ENCODE measurements at regions not wholly inside any gene's neighbourhood (a gene's known extent, or its start where the extent isn't known, plus 50 kb on each side); places are given as distances from the start of the nearest gene placed in this dataset.
"Not testable (repeated sequence)": the region's sequence is repeated elsewhere in the genome, so short reads cannot be mapped to it uniquely, and the experiment has no call there.

GRCh38 chr12:131266591-131267467 is 313.1 kb downstream of the ADGRD1 start:
- H3K27me3 ChIP-seq = no peaks in the 10 kb centered on the region
- H2AFZ ChIP-seq (replicated peaks) = no peak overlapping the region
- H3K79me2 ChIP-seq (ENCODE audit: low read depth) = no peaks in the 10 kb centered on the region
- TF ChIP-seq CTCF (IDR thresholded peaks at IDR 0.05) = no peak
- H4K20me1 ChIP-seq (ENCODE audit: low read depth) = no peaks in the 10 kb centered on the region
- H3K27ac Mint-ChIP-seq = no peak overlapping the region
- H3K27ac ChIP-seq = no peak overlapping the region
- H3K4me1 Mint-ChIP-seq = peaks cover 14% of the 10 kb centered on the region
- H3K4me3 ChIP-seq = no peak overlapping the region
- H3K9me3 Mint-ChIP-seq = peaks cover 3% of the 10 kb centered on the region
- H3K9me3 ChIP-seq (ENCODE audit: low read depth) = no peaks in the 10 kb centered on the region
- H3K9ac ChIP-seq = no peak overlapping the region
- H3K4me1 ChIP-seq = no peaks in the 10 kb centered on the region
- no peak overlapping the region for H3K4me2 ChIP-seq
- no peaks in the 10 kb centered on the region for H3K36me3 ChIP-seq
- no peak overlapping the region for H3K4me3 Mint-ChIP-seq
- no peaks in the 10 kb centered on the region for H3K36me3 Mint-ChIP-seq
- no peaks in the 10 kb centered on the region for H3F3A ChIP-seq (ENCODE audit: low read depth)
- DNase-seq (ENCODE audit: low spot score) = no peak
- H3K27me3 Mint-ChIP-seq (ENCODE audit: insufficient read depth, low read depth) = peaks cover 10% of the 10 kb centered on the region

- H3K27ac Mint-ChIP-seq = no peak overlapping the region
- H3K27me3 Mint-ChIP-seq (ENCODE audit: insufficient read depth, low read depth) = peaks cover 8% of the 10 kb centered on the region
Observed at GRCh38 chr12:131267576-131267975, 313.9 kb downstream of the ADGRD1 start.

DNA sequence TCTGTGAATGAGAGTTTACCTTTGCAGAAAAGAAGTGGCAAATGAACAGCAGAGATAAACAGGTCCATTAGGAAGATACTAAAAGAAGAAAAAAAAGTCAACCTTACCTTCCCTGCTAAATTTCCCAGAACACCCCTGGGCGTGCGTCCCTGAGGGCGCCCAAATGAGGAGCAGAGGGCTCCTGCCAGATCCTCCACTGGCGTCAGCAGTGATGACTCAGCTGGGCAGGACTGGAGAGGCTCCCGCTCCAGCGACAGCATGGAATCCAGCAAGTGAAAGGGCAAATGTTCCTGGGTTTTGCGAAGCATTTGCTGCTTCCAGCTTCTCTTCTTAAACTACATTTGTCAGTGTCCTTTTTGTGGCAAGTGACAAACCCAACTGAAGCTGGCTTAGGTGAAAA is 314.4 kb downstream of the ADGRD1 start:
- not testable (repeated sequence) for H3K27me3 ChIP-seq; H4K20me1 ChIP-seq (ENCODE audit: low read depth); DNase-seq (ENCODE audit: low spot score); H3K36me3 ChIP-seq; H3K9ac ChIP-seq; H3F3A ChIP-seq (ENCODE audit: low read depth); H3K4me2 ChIP-seq; H3K9me3 Mint-ChIP-seq; H3K36me3 Mint-ChIP-seq; H3K4me3 Mint-ChIP-seq; H3K79me2 ChIP-seq (ENCODE audit: low read depth); H3K4me3 ChIP-seq; H3K9me3 ChIP-seq (ENCODE audit: low read depth); H3K27ac ChIP-seq; H3K27ac Mint-ChIP-seq; H2AFZ ChIP-seq (replicated peaks); H3K4me1 ChIP-seq; H3K27me3 Mint-ChIP-seq (ENCODE audit: insufficient read depth, low read depth)
- peaks cover 14% of the 10 kb centered on the region for H3K4me1 Mint-ChIP-seq

More at GRCh38 chr12:131267576-131267975, 313.9 kb downstream of the ADGRD1 start:
- no peaks in the 10 kb centered on the region for H4K20me1 ChIP-seq (ENCODE audit: low read depth)
- H3K4me2 ChIP-seq = no peak overlapping the region
- no peaks in the 10 kb centered on the region for H3K79me2 ChIP-seq (ENCODE audit: low read depth)
- Mint-ChIP-seq H3K4me3 (no peak overlapping the region), H3K9me3 (peaks cover 3% of the 10 kb centered on the region), H3K4me1 (peaks cover 14% of the 10 kb centered on the region), H3K36me3 (no peaks in the 10 kb centered on the region)
- no peaks in the 10 kb centered on the region for H3K36me3 ChIP-seq
- no peaks in the 10 kb centered on the region for H3K27me3 ChIP-seq
- H2AFZ ChIP-seq (replicated peaks) = no peak overlapping the region
- H3K9ac ChIP-seq = no peak overlapping the region
- no peak for TF ChIP-seq EZH2 (IDR thresholded peaks at IDR 0.05)
- no peak for TF ChIP-seq EZH2phosphoT487 (IDR thresholded peaks at IDR 0.05)
- no peak for TF ChIP-seq CTCF (IDR thresholded peaks at IDR 0.05)
- no peaks in the 10 kb centered on the region for H3F3A ChIP-seq (ENCODE audit: low read depth)
- no peak overlapping the region for H3K4me3 ChIP-seq
- H3K27ac ChIP-seq = no peak overlapping the region
- H3K4me1 ChIP-seq = no peaks in the 10 kb centered on the region
- H3K9me3 ChIP-seq (ENCODE audit: low read depth) = no peaks in the 10 kb centered on the region
- DNase-seq (ENCODE audit: low spot score) = no peak

- not testable (repeated sequence) for H3F3A ChIP-seq (ENCODE audit: low read depth); H3K27me3 Mint-ChIP-seq (ENCODE audit: insufficient read depth, low read depth); H3K27ac ChIP-seq; H3K4me1 ChIP-seq; H3K4me2 ChIP-seq; H3K36me3 Mint-ChIP-seq; H3K79me2 ChIP-seq (ENCODE audit: low read depth); H3K27ac Mint-ChIP-seq; H3K36me3 ChIP-seq; H4K20me1 ChIP-seq (ENCODE audit: low read depth); H3K4me3 Mint-ChIP-seq; H3K9ac ChIP-seq; H3K9me3 ChIP-seq (ENCODE audit: low read depth); H3K27me3 ChIP-seq; H2AFZ ChIP-seq (replicated peaks); DNase-seq (ENCODE audit: low spot score); H3K9me3 Mint-ChIP-seq; H3K4me3 ChIP-seq
- H3K4me1 Mint-ChIP-seq = peaks cover 14% of the 10 kb centered on the region
Observed at GRCh38 chr12:131268571-131268970, 314.9 kb downstream of the ADGRD1 start.
